DND-41 (cell line): ENCODE measurements at regions not wholly inside any gene's neighbourhood (a gene's known extent, or its start where the extent isn't known, plus 50 kb on each side); places are given as distances from the start of the nearest gene placed in this dataset.

Source experiments
- ATAC-seq: fragments of 200-7000 bp; cut with Tn5 transposase; 3 replicates; pipeline ENCODE4 v1.9.1; 2021; ENCODE audit warnings: low read depth; ENCODE audit not compliant: insufficient read depth
- DNase-seq: peaks from one replicate; pipeline ENCODE4 v3.0.0-alpha.2; 2020
- H2AFZ ChIP-seq: 2 replicates; pipeline ENCODE4 v1.6.0; 2012; ENCODE audit warnings: low read depth, low read length
- H3K27ac ChIP-seq: 2 replicates; pipeline ENCODE4 v1.5.1; 2012; ENCODE audit warnings: low read length, inconsistent platforms
- H3K27me3 ChIP-seq: fragments of 200-600 bp; sonication (generic); 2 replicates; pipeline ENCODE4 v1.6.0; 2012; ENCODE audit warnings: low read length, mild to moderate bottlenecking, inconsistent platforms; ENCODE audit not compliant: insufficient read depth, poor library complexity
- H3K36me3 ChIP-seq: 2 replicates; pipeline ENCODE4 v1.5.1; 2012; ENCODE audit warnings: low read length, inconsistent platforms; ENCODE audit not compliant: insufficient read depth
- H3K4me1 ChIP-seq: 2 replicates; pipeline ENCODE4 v1.5.1; 2012; ENCODE audit warnings: mild to moderate bottlenecking, low read length; ENCODE audit not compliant: insufficient read depth
- H3K4me2 ChIP-seq: 2 replicates; pipeline ENCODE4 v1.6.0; 2012; ENCODE audit warnings: mild to moderate bottlenecking, moderate library complexity, low read length, inconsistent platforms; ENCODE audit not compliant: insufficient read depth
- H3K4me3 ChIP-seq, 2 experiments: fragments of 200-600 bp in 1 of 2; shearing (Covaris generic) in 1 of 2; 2 replicates each; pipeline ENCODE4 v1.5.1; 2012 to 2016; ENCODE audit warnings: inconsistent platforms in 2 of 2, low read length in 2 of 2, mild to moderate bottlenecking in 2 of 2, low read depth in 1 of 2, moderate library complexity in 1 of 2
- H3K79me2 ChIP-seq: 2 replicates; pipeline ENCODE4 v1.6.0; 2012; ENCODE audit warnings: low read length, inconsistent platforms; ENCODE audit not compliant: insufficient read depth
- H3K9ac ChIP-seq: 2 replicates; pipeline ENCODE4 v1.6.0; 2012; ENCODE audit warnings: low read depth, mild to moderate bottlenecking, inconsistent platforms, low read length, moderate library complexity
- H3K9me3 ChIP-seq: 2 replicates; pipeline ENCODE4 v1.5.1; 2012; ENCODE audit warnings: low read length, moderate library complexity, mild to moderate bottlenecking, inconsistent platforms; ENCODE audit not compliant: insufficient read depth, severe bottlenecking
- H4K20me1 ChIP-seq: 2 replicates; pipeline ENCODE4 v1.6.0; 2012; ENCODE audit warnings: low read length; ENCODE audit not compliant: insufficient read depth
- EZH2 ChIP-seq: IDR thresholded peaks from 3 replicates; pipeline ENCODE4 v1.6.1; 2012; ENCODE audit warnings: borderline replicate concordance, low read depth, mild to moderate bottlenecking, moderate library complexity, low read length, inconsistent platforms; ENCODE audit not compliant: severe bottlenecking
- TF ChIP-seq, protein P1 (sequence below): IDR thresholded peaks from 2 replicates; pipeline ENCODE4 v1.5.1; 2012; ENCODE audit warnings: borderline replicate concordance, low read length, moderate library complexity, mild to moderate bottlenecking; ENCODE audit not compliant: poor library complexity, severe bottlenecking; ENCODE audit errors: extremely low read depth

DNA sequence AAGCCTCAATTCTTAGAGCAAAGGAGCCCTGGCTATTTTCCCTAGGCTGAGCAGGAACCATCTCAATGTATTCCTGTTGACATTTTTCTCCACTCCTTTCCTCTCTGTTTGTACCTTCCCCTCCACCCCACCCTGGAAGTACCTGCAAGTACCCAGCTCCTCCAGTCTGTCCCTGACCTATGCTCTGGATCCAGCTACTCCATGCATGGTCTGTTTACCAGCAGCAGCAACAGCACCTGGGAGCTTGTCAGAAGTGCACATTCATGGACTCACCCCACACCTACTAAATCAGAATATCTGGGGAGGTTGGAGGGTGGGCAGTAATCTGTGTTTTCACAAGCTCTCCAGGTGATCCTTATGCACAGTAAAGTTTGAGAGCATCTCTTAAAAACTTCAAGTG is 240.7 kb upstream of the UMPS start:
- Histone ChIP-seq H3K9ac (no peak overlapping the region), H3K9me3 (no peaks in the 10 kb centered on the region), H3K27me3 (peaks cover 4% of the 10 kb centered on the region), H4K20me1 (no peaks in the 10 kb centered on the region), H3K4me1 (no peaks in the 10 kb centered on the region), H3K4me2 (no peak overlapping the region), H3K4me3 (no peak overlapping the region), H3K27ac (no peak overlapping the region), H2AFZ (no peak overlapping the region), H3K36me3 (no peaks in the 10 kb centered on the region), H3K79me2 (no peaks in the 10 kb centered on the region)
- DNase-seq (no peak), ATAC-seq (no peak)
- TF ChIP-seq, protein P1, sequence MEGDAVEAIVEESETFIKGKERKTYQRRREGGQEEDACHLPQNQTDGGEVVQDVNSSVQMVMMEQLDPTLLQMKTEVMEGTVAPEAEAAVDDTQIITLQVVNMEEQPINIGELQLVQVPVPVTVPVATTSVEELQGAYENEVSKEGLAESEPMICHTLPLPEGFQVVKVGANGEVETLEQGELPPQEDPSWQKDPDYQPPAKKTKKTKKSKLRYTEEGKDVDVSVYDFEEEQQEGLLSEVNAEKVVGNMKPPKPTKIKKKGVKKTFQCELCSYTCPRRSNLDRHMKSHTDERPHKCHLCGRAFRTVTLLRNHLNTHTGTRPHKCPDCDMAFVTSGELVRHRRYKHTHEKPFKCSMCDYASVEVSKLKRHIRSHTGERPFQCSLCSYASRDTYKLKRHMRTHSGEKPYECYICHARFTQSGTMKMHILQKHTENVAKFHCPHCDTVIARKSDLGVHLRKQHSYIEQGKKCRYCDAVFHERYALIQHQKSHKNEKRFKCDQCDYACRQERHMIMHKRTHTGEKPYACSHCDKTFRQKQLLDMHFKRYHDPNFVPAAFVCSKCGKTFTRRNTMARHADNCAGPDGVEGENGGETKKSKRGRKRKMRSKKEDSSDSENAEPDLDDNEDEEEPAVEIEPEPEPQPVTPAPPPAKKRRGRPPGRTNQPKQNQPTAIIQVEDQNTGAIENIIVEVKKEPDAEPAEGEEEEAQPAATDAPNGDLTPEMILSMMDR, result no peak
- no peak for TF ChIP-seq EZH2

DNA sequence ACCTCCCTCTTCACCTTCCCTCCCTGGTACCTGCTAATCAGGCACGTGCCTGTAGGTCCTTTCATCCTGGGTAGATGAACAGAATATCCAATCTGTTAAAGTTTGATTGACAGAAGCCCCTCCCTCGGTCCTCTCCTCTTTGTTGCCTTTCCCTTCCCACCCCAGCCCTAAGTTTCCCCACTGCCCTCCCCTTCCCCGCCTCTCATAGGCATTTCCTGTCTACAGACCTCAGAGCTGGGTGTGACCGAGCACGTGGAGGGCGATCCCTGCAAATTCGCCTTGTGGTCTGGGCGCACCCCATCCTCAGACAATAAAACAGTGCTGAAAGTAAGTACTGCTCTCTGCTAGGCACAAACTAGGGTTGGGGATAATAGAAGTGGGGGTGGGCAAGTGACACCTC is 239.2 kb upstream of the UMPS start:
- no peak overlapping the region for H3K27ac ChIP-seq
- no peaks in the 10 kb centered on the region for H3K4me1 ChIP-seq
- H3K4me2 ChIP-seq, result no peak overlapping the region
- H3K27me3 ChIP-seq, result peaks cover 5% of the 10 kb centered on the region
- ATAC-seq, result no peak
- H3K9me3 ChIP-seq, result no peaks in the 10 kb centered on the region
- TF ChIP-seq, protein P1, result no peak
- TF ChIP-seq EZH2, result no peak
- H3K9ac ChIP-seq, result no peak overlapping the region
- H2AFZ ChIP-seq, result no peak overlapping the region
- no peak overlapping the region for H3K4me3 ChIP-seq
- H4K20me1 ChIP-seq, result no peaks in the 10 kb centered on the region
- no peaks in the 10 kb centered on the region for H3K79me2 ChIP-seq
- no peaks in the 10 kb centered on the region for H3K36me3 ChIP-seq
- no peak for DNase-seq

DNA sequence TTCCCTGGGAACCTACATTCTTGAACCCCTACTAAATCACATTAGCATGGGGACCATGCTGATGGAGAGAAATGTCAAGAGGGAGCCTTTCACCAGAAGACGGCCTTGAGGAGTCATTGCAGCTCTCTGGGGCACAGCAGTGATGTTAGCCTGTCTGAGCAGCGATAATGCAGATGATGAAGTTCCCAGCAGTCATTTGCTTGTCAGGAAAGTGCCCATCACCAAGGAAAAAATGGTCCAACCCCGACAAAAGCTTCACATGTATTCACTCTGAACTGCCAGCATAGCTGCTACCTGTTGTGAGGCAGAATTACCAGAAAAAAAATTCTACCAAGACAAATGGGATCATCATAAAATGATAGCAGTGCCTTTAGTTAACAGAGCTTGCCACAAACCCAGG is 238.4 kb upstream of the UMPS start:
- Histone ChIP-seq H3K36me3 (no peaks in the 10 kb centered on the region), H3K27ac (no peak overlapping the region), H3K9ac (no peak overlapping the region), H3K4me2 (no peak overlapping the region), H3K79me2 (no peaks in the 10 kb centered on the region), H3K4me3 (no peak overlapping the region), H4K20me1 (no peaks in the 10 kb centered on the region; the same call in 1 of the 2 replicates), H3K9me3 (no peaks in the 10 kb centered on the region), H3K4me1 (no peaks in the 10 kb centered on the region), H3K27me3 (peaks cover 5% of the 10 kb centered on the region), H2AFZ (no peak overlapping the region)
- no peak for DNase-seq
- ATAC-seq, result no peak
- no peak for TF ChIP-seq EZH2
- TF ChIP-seq, protein P1, result no peak

DNA sequence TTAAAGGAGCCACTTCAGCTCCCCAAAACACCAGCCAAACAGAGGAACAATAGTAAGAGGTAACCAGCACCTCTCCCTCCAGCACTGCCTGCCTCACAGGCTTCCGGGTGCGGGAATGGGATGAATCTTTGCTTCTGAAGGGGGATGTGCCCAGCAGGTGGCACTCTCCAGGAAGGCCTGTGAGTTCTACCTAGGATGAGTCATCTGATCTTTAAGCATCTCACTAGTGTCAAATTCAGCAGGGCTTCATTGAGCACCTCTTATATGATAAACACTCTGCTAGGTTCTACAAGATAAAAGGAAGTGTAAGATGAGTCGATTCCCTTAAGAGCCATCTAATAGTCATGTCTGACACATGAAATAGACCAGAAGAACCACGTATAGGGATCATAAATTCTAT is 237.4 kb upstream of the UMPS start:
- H3K27me3 ChIP-seq, result peaks cover 10% of the 10 kb centered on the region
- TF ChIP-seq EZH2, result no peak
- TF ChIP-seq, protein P1, result peak; percentile 55
- H3K27ac ChIP-seq, result no peak overlapping the region
- H3K9ac ChIP-seq, result no peak overlapping the region
- peak; percentile 40; the same call in 1 of the 3 replicates for ATAC-seq
- no peaks in the 10 kb centered on the region; the same call in 1 of the 2 replicates for H4K20me1 ChIP-seq
- no peaks in the 10 kb centered on the region for H3K4me1 ChIP-seq
- H3K36me3 ChIP-seq, result no peaks in the 10 kb centered on the region
- H3K4me3 ChIP-seq, result no peak overlapping the region
- no peak overlapping the region for H3K4me2 ChIP-seq
- no peak overlapping the region for H2AFZ ChIP-seq
- no peaks in the 10 kb centered on the region for H3K9me3 ChIP-seq
- H3K79me2 ChIP-seq, result no peaks in the 10 kb centered on the region
- peak; percentile 17 for DNase-seq
